Right cardiac atrium (tissue), 5 donors: ENCODE measurements at regions not wholly inside any gene's neighbourhood (a gene's known extent, or its start where the extent isn't known, plus 50 kb on each side); places are given as distances from the start of the nearest gene placed in this dataset.

Source experiments
- ATAC-seq, 2 donors: fragments of 200-7000 bp; cut with Tn5 transposase; one replicate each; pipeline versions ENCODE4 v1.8.0 to v1.9.1; 2020; ENCODE audit warnings: moderate library complexity in 2 of 2, mild to moderate bottlenecking in 1 of 2
- DNase-seq, 3 donors: peaks; one replicate each; pipeline ENCODE4 v3.0.0-alpha.2; 2020
- H3K27ac ChIP-seq: one replicate; pipeline ENCODE4 v1.5.1; 2013; ENCODE audit warnings: mild to moderate bottlenecking, low read length, control low read depth, moderate library complexity
- H3K27me3 ChIP-seq: one replicate; pipeline ENCODE4 v1.6.1; 2013; ENCODE audit not compliant: control insufficient read depth, insufficient read depth
- H3K4me1 ChIP-seq: one replicate; pipeline ENCODE4 v1.6.1; 2013; ENCODE audit warnings: low read length; ENCODE audit not compliant: control insufficient read depth, insufficient read depth
- H3K4me3 ChIP-seq: one replicate; pipeline ENCODE4 v1.5.1; 2013; ENCODE audit warnings: low read length, control low read depth
- H3K9me3 ChIP-seq: one replicate; pipeline ENCODE4 v1.6.1; 2013; ENCODE audit warnings: low read length; ENCODE audit not compliant: control insufficient read depth
- WGBS: extraction: QIAGEN DNeasy Blood & Tissue Kit; methylation state at CpG from one replicate; pipeline ENCODE4 v1.1.7; 2013; 5-methylcytosine and 5-hydroxymethylcytosine counted together
- intact Hi-C, 4 donors: fragments of 100-400 bp; cut with DNase I; formaldehyde crosslinking; loops; one replicate each; pipeline versions ENCODE4 v1.11.0 to v1.14.0; 2022 to 2023
- donor health status: healthy with polysubstance abuse.
- donor health status: DM: no; HTN: yes; CAD: no.
- donor health status: DM: no; HTN: no; CAD: no.
- donor health status: DM: no; HTN: yes; CAD: no; lungs with severe emphysema.
- donor health status: DM: yes; HTN: yes; CAD: no.

DNA sequence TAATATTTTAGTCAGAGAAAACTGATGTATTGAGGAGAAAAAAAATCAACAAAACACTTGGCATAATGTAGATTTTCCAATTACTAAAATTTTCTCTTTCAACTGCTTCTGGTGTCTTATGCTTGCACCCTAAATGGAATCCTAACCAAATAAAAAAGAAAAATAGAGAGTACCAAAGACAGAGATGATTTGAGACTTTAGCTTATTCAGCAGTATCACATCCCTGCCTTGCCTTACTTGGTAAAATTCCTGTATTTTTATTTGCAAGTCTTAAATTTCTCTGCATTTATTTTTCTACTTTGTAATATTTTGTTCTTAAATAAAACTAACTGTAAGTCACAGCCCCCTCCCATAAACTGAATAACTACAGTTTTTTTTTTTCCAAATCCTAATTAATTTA, 950.5 kb upstream of the INTU start:
- intact Hi-C loops: no loop called here
- no peak overlapping the region for H3K4me3 ChIP-seq
- H3K27ac ChIP-seq: no peak overlapping the region
- no peaks in the 10 kb centered on the region for H3K9me3 ChIP-seq
- DNase-seq: no peak
- no peaks in the 10 kb centered on the region for H3K27me3 ChIP-seq
- no peak for ATAC-seq
- H3K4me1 ChIP-seq: no peaks in the 10 kb centered on the region

DNA sequence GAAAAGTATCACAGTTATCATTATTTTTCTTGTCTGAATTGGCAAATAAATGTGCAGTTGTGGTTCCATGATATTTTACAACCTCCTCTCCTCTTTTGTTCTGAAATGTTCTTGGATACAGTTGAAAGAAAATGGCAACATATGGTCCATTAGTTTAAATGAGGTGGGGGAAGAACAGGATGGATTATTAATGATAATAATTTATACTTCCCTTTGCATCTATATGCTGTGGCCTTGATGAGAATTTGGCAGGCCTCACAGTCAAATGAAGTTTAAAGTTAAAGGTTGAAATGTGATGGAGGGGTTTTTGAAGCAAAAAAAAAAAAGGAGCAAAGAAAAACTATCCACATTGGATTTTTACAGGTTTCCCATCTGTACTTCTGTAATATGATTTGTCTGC, 946.3 kb upstream of the INTU start:
- intact Hi-C loops: no loop called here
- no peak for DNase-seq
- no peaks in the 10 kb centered on the region for H3K9me3 ChIP-seq

DNA sequence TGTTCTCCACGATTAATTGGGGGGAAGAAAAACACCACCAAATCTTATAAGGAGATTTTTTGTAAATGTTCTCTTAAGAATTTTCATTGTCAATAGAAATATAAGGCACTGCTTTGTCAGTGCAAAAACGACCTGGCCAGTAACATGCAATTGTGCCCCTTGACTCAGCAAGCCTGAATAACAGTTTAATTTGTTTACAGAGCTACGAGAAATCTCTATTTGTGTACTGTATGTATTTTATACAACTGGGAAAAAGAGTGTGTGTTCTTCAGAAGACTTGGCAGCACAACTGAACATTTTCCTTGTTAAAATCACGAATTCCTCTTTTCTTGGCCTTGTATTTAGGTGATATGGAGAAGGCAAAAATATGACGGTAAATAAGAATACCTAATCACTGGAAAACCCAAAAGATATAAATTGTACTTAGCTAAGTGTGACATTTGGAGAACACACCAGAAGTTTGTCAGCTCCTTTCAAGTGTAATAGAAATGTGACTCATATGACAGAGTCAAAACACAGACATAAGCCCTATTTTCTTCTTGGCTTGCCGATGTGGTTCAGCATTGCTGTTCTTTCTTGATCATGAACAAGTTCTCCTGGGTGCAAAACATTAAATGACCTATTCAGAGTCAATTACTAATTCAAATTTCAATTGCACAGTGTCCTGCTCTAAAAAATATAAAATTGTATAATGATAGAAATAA, 945.0 kb upstream of the INTU start:
- H3K4me1 ChIP-seq: no peaks in the 10 kb centered on the region
- H3K9me3 ChIP-seq: no peaks in the 10 kb centered on the region
- no peak overlapping the region for H3K27ac ChIP-seq
- H3K4me3 ChIP-seq: no peak overlapping the region
- DNase-seq (no peak), ATAC-seq (peak; percentile 60 to 94)
- no peaks in the 10 kb centered on the region for H3K27me3 ChIP-seq
- intact Hi-C loops: no loop called here
- WGBS: 23% methylated on average over 6 of the region's 6 CpGs

More for the DNA sequence above, 946.3 kb upstream of the INTU start:
- Histone ChIP-seq H3K4me3 (no peak overlapping the region), H3K27me3 (no peaks in the 10 kb centered on the region), H3K4me1 (no peaks in the 10 kb centered on the region), H3K27ac (no peak overlapping the region)
- ATAC-seq: no peak

DNA sequence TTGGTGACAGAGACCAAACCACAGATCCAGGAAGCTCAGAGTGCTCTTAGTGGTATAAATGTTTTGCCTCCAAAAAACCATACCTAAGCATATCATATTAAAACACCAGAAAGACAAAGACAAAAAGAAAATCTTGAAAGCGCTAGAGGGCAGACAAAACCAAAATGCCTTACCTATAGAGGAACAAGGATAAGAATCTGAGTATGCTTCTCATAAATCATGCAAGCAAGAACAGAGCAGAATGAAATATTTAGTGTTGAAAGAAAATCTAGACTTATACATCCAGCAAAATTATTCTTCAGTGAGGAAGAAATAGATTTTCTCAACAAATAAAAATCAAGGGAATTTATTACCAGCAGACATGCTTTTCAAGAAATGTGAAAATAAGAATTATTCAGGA, 941.0 kb upstream of the INTU start:
- intact Hi-C loops: no loop called here
- no peak overlapping the region for H3K4me3 ChIP-seq
- no peak for DNase-seq
- 96% methylated on average over 1 of the region's 1 CpG for whole genome bisulfite sequencing
- H3K9me3 ChIP-seq: no peaks in the 10 kb centered on the region
- H3K27ac ChIP-seq: no peak overlapping the region
- ATAC-seq: no peak
- no peaks in the 10 kb centered on the region for H3K27me3 ChIP-seq
- H3K4me1 ChIP-seq: no peaks in the 10 kb centered on the region

DNA sequence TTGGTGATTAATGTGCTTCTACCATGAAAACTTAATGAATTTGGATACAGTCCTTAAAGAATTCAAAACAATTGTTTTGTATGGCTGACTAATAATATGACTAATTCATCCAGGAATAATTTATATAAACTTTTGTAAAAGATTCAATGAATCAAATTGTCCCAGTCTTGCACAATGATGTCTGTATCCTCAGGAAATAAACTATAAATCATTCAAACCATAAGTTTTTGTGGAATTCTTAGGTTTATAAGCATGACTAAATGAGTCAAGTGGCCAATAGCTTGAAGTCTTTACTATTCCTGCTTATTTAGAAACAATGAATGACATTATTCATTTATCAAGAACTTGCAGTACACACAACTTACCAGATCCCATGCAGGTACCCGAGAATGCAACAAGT, 935.0 kb upstream of the INTU start:
- no peaks in the 10 kb centered on the region for H3K27me3 ChIP-seq
- H3K4me1 ChIP-seq: peaks cover 2% of the 10 kb centered on the region
- WGBS: 95% methylated on average over 1 of the region's 1 CpG
- no peak overlapping the region for H3K4me3 ChIP-seq
- H3K9me3 ChIP-seq: no peaks in the 10 kb centered on the region
- ATAC-seq (no peak), DNase-seq (no peak)
- intact Hi-C loops: no loop called here
- no peak overlapping the region for H3K27ac ChIP-seq

DNA sequence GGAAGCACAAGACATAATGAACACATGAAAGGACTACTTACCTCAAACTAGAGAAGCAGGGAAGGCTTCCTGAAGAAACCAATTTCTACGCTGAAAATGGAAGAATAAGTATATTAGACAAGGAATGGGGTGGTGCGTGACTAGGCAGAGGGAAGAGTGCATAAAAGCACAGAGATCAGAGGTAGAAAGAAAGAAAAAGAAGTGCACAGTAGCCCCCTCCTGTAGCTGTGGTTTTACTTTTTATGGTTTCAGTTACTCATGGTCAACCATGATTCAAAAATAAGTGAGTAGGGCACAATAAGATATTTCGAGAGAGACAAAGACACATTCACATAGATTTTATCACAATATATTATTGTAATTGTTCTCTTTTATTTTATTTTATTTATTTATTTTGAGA, 934.5 kb upstream of the INTU start:
- Histone ChIP-seq H3K9me3 (no peaks in the 10 kb centered on the region), H3K4me1 (peaks cover 2% of the 10 kb centered on the region), H3K4me3 (no peak overlapping the region), H3K27ac (no peak overlapping the region), H3K27me3 (no peaks in the 10 kb centered on the region)
- DNase-seq: no peak
- intact Hi-C loops: no loop called here
- WGBS: 95% methylated on average over 3 of the region's 3 CpGs
- no peak for ATAC-seq

DNA sequence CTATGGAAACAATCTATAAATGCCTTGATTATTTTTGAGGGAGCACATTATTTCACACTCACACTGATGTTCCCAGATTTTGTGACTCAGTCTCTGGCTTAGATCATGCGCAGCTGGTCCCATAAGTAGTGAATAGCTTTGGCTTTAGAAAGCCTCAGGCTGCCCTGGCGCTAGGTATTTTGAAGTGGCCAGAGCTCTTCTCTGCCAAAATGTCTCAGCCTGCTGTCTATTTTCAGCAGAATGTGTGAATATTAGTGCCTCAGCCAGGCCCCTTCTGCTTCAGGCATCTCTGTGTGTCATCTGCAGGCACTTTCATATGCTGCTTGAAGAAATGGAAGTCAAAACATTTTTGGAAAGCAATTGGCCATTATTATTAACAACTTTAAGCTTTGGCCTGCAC, 931.0 kb upstream of the INTU start:
- intact Hi-C loops: no loop called here
- peak; percentile 60 to 85 (median 73) for DNase-seq
- H3K27me3 ChIP-seq: no peaks in the 10 kb centered on the region
- H3K9me3 ChIP-seq: no peaks in the 10 kb centered on the region
- H3K27ac ChIP-seq: peak overlapping the region; percentile 19
- peaks cover 2% of the 10 kb centered on the region for H3K4me1 ChIP-seq
- whole genome bisulfite sequencing: 44% methylated on average over 2 of the region's 2 CpGs
- H3K4me3 ChIP-seq: no peak overlapping the region
- ATAC-seq: peak; percentile 95

DNA sequence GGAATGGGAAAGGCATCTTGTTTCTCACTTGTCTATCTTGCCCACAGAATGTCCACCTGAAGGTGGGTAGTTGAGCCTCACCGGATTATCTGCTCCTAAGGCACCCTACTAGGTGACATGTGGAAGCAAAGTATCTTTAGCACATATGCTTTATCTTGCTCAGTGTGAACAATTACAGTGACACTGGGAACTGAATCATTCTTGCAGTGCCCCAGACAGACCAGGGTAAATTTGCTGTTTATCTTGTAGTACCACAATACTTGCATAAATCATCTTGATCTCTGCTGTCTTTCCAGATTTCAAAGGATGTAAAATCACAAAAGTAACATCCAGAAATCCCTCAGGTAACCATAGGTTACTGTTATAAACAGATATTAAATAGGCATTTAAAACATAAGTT, 930.0 kb upstream of the INTU start:
- Histone ChIP-seq H3K4me1 (peaks cover 2% of the 10 kb centered on the region), H3K27ac (no peak overlapping the region), H3K27me3 (no peaks in the 10 kb centered on the region), H3K4me3 (no peak overlapping the region), H3K9me3 (no peaks in the 10 kb centered on the region)
- WGBS: 54% methylated on average over 1 of the region's 1 CpG
- intact Hi-C loops: no loop called here
- DNase-seq: no peak
- ATAC-seq: no peak

DNA sequence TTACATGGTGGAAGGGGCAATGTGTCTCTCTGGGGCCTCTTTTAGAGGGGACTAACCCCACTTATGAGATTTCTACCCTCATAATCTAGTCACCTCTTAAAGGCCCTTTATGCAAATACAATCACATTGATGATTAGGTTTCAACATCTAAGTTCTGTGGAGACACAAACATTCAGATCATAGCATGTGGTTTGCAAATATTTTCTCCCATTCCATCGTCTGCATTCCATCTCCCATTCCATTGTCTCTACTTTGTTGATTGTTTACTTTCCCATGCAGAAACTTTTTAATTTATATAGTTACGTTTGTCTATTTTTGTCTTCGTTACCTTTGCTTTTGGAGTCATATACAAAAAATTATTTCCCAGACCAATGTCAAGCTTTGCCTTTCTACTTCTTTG, 927.5 kb upstream of the INTU start:
- ATAC-seq: no peak
- intact Hi-C loops: no loop called here
- whole genome bisulfite sequencing: 88% methylated on average over 3 of the region's 3 CpGs
- DNase-seq: no peak
- Histone ChIP-seq H3K9me3 (no peaks in the 10 kb centered on the region), H3K27me3 (no peaks in the 10 kb centered on the region), H3K4me1 (peaks cover 2% of the 10 kb centered on the region), H3K4me3 (no peak overlapping the region), H3K27ac (no peak overlapping the region)

DNA sequence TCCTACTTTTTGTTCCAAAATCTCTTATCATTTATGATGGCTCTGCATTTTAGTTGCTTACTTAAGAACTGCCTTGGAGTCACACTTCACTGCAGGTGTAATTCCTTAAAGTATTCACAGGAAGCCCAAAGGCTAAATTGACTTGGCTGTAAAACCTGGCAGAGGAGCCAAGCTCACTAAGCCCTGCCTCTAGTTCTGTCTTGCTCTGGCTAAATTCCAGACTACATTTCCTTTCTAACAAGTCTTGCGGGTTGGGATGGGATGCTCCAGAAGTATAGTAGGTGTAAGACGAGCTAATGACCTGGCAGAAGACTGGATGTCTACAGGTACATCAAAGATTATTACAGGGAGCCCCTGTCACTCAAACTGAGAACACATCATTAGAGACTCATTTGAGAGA, 924.0 kb upstream of the INTU start:
- Histone ChIP-seq H3K27ac (no peak overlapping the region), H3K4me3 (no peak overlapping the region), H3K27me3 (no peaks in the 10 kb centered on the region), H3K9me3 (no peaks in the 10 kb centered on the region), H3K4me1 (no peaks in the 10 kb centered on the region)
- 54% methylated on average over 2 of the region's 2 CpGs for WGBS
- intact Hi-C loops: no loop called here
- no peak for DNase-seq
- no peak for ATAC-seq

DNA sequence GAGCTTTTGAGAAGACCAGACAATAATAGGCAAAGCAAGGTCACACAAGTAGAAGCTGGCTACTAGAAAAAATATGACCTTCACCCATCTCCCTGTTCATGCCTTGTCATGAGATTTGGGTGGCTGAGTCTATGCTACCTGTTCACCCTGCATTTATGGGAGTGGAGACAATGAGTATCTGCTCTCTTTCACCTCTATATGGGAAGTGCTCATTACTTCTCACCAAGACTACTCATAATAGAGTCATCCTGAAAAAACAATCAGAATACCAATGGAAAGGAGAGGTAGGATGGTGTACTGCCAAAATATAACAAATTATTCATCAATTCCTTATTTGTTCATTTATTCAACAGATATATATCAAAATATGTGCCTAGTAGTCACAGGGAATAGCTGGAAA, 921.8 kb upstream of the INTU start:
- intact Hi-C loops: no loop called here
- H3K4me1 ChIP-seq: no peaks in the 10 kb centered on the region
- ATAC-seq: no peak

DNA sequence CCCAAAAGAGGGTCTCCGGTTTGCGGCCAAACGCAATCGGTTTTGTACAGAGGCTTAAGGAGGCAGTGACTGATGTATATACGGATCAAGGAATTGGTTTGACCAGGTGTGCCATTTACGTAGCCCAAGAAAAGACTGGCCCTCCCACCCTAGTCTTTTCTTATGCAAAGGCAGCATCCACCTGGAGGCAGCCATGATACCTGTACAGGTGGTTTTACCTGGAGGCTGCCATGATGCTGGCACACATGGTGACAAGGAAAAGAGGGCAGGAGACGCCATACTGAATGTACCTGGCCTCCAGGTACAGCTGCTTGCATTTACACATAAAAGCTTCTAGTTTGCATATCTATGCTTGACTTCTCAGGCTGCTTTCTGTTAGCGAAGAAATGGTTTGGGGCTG, 917.7 kb upstream of the INTU start:
- H3K9me3 ChIP-seq: no peaks in the 10 kb centered on the region
- WGBS: 94% methylated on average over 8 of the region's 8 CpGs
- no peaks in the 10 kb centered on the region for H3K4me1 ChIP-seq
- ATAC-seq: no peak
- no peaks in the 10 kb centered on the region for H3K27me3 ChIP-seq
- no peak for DNase-seq
- H3K27ac ChIP-seq: no peak overlapping the region
- H3K4me3 ChIP-seq: no peak overlapping the region
- intact Hi-C loops: no loop called here

More for the DNA sequence above, 921.8 kb upstream of the INTU start:
- H3K9me3 ChIP-seq: no peaks in the 10 kb centered on the region
- H3K27ac ChIP-seq: no peak overlapping the region
- no peak overlapping the region for H3K4me3 ChIP-seq
- no peaks in the 10 kb centered on the region for H3K27me3 ChIP-seq
- DNase-seq: no peak
